SJCRH30 (cell line): ENCODE measurements at regions not wholly inside any gene's neighbourhood (a gene's known extent, or its start where the extent isn't known, plus 50 kb on each side); places are given as distances from the start of the nearest gene placed in this dataset.

Experiments
- DNase-seq, 2 experiments: peaks; one replicate each; pipeline ENCODE4 v3.0.0-alpha.2; 2015 to 2020
- H3K27ac ChIP-seq: fragments of 250-450 bp; sonication (Bioruptor Pico); 2 replicates; pipeline ENCODE4 v1.5.1; 2020; ENCODE audit warnings: mild to moderate bottlenecking, moderate library complexity
- H3K27me3 ChIP-seq: fragments of 250-450 bp; sonication (Bioruptor Pico); 2 replicates; pipeline ENCODE4 v1.5.1; 2020; ENCODE audit warnings: mild to moderate bottlenecking, moderate library complexity
- H3K36me3 ChIP-seq: fragments of 250-450 bp; sonication (Bioruptor Pico); 2 replicates; pipeline ENCODE4 v1.5.1; 2020; ENCODE audit warnings: mild to moderate bottlenecking, moderate library complexity
- H3K4me1 ChIP-seq: fragments of 250-450 bp; sonication (Bioruptor Pico); 2 replicates; pipeline ENCODE4 v1.5.1; 2020; ENCODE audit warnings: mild to moderate bottlenecking, moderate library complexity
- H3K4me3 ChIP-seq: fragments of 250-450 bp; sonication (Bioruptor Pico); 2 replicates; pipeline ENCODE4 v1.5.1; 2020; ENCODE audit warnings: mild to moderate bottlenecking, moderate library complexity
- H3K9me3 ChIP-seq: fragments of 250-450 bp; sonication (Bioruptor Pico); replicated peaks from 2 replicates; pipeline ENCODE4 v1.5.1; 2020; ENCODE audit warnings: mild to moderate bottlenecking, moderate library complexity

- DNase-seq: no peak
- Histone ChIP-seq H3K27ac (no peak overlapping the region), H3K4me1 (no peaks in the 10 kb centered on the region), H3K9me3 (no peaks in the 10 kb centered on the region), H3K4me3 (no peak overlapping the region), H3K27me3 (peaks cover 3% of the 10 kb centered on the region; the same call in 1 of the 2 replicates), H3K36me3 (no peaks in the 10 kb centered on the region)
Measured at GRCh38 chr21:21605521-21605920, 607.3 kb downstream of the NCAM2 start.

DNA sequence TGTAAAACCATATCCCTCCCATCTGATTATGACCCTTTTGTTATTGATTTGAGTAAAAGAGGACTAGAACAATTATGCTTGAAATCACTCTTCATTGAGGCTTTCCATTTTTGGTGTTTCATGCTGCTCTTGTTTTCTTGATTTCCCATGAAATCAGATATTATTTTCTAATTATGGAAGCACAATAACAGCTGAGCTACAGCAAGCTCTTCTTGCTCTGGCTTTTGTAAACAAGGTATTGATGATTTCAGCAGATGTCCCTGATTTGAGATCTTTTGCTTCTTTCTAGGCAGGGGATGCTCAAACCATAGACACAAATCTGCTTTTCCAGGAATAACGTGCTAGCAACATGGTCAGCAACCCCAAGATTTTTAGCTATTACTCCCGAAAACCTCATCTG is 607.8 kb downstream of the NCAM2 start:
- Histone ChIP-seq H3K9me3 (no peaks in the 10 kb centered on the region), H3K4me1 (no peaks in the 10 kb centered on the region), H3K36me3 (no peaks in the 10 kb centered on the region), H3K4me3 (no peak overlapping the region), H3K27ac (no peak overlapping the region), H3K27me3 (peaks cover 4% of the 10 kb centered on the region; the same call in 1 of the 2 replicates)
- no peak for DNase-seq

DNA sequence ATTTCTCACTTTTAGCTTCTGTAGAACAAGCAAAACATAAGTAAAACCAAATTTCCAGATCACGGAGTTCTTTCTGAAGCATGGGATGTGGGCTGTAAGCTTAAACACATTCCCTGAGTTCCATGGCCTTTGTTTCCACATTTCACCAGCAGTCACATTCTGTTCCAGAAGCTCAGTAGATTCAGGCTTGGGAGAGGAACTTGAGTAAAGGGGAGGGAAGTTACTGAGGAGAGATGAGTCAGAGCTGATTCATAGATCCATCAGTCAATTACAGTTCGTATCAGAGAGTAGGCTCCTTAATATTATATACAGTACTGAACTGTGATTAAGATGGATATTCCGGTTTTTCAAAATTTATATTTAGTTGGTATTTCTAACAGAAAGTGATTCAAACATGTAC is 614.3 kb downstream of the NCAM2 start:
- no peaks in the 10 kb centered on the region for H3K36me3 ChIP-seq
- no peak overlapping the region for H3K4me3 ChIP-seq
- H3K4me1 ChIP-seq: no peaks in the 10 kb centered on the region
- peak in 1 of 2 experiments; percentile 16 for DNase-seq
- no peaks in the 10 kb centered on the region for H3K9me3 ChIP-seq
- peaks cover 4% of the 10 kb centered on the region; the same call in 1 of the 2 replicates for H3K27me3 ChIP-seq
- no peak overlapping the region for H3K27ac ChIP-seq

DNA sequence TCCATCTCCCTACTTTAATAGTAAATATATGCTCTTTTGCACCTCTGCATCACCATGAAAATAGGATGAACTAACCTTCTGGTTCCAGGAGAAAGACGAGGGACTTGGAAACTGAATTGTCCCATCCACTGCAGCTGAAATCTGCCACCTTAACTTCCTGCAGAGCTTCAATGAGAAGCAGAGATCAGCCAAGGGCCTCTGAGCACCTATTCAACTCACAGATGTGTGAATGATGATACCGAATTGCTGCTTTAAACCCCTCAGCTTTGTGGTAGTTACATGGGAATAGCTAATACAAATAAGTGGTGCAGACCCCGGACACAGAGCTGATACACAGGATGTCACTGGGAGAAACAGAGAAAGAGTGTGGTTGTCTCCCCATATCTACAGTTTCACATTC is 616.8 kb downstream of the NCAM2 start:
- no peaks in the 10 kb centered on the region for H3K36me3 ChIP-seq
- H3K9me3 ChIP-seq: no peaks in the 10 kb centered on the region
- no peak overlapping the region for H3K27ac ChIP-seq
- no peaks in the 10 kb centered on the region for H3K4me1 ChIP-seq
- no peak overlapping the region for H3K4me3 ChIP-seq
- no peak for DNase-seq
- H3K27me3 ChIP-seq: peaks cover 4% of the 10 kb centered on the region; the same call in 1 of the 2 replicates

DNA sequence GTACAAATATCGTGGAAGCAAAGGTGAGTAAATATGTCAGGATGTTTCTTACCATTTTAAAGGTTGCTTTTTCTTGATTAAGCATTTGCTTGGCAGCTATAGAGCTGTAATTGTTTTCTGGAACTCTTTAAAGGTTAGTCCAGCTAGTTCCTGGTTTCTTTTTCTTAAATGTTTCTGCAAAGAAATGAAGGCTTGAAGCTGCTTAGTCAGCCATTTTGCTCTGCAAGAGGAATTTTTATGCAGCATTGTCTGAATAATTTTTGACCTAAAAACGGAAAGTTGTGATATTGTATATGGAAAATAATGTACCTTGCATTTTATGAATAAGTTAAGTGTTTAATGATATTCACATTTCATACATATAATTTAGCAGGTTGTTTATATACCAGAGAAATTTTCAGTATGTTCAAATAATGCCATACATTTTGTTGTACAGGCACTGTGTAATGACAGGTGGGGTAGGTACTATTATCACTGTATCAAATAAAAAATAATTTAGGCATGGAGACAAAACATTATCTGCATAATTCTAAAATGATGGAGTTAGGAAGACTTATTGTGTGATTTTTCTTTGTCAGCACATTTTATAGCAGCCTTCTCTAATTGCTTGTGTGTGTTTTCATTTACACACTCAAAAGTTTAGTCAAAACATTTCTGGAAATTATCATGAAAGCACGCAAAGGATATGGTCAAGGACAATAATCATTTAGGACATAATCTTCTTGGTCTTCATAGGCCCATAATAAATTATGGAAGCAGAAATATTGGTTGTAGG is 624.4 kb downstream of the NCAM2 start:
- no peaks in the 10 kb centered on the region for H3K27me3 ChIP-seq
- no peak overlapping the region for H3K4me3 ChIP-seq
- H3K9me3 ChIP-seq: no peaks in the 10 kb centered on the region
- no peak for DNase-seq
- no peaks in the 10 kb centered on the region for H3K4me1 ChIP-seq
- no peaks in the 10 kb centered on the region for H3K36me3 ChIP-seq
- H3K27ac ChIP-seq: no peak overlapping the region

DNA sequence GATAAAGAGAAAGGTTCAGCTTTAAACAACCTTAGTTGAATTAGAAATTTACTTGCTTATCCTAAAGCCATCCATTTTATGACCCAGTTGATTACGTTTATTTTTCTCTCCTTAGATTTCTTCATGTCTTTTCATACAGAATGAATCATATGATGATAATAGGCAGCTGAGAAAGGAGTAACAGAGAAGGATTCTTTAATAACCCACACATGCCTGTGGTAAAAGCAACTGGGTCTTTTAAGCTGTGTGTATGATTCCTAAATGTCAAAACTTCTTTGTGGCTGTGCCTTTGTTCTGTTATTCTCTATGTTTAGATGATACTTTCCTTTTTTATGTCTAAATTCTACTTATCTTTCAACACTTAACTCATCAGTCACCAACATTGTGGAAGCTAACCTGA is 626.5 kb downstream of the NCAM2 start:
- Histone ChIP-seq H3K36me3 (no peaks in the 10 kb centered on the region), H3K9me3 (no peaks in the 10 kb centered on the region), H3K4me3 (no peak overlapping the region), H3K27me3 (no peaks in the 10 kb centered on the region), H3K27ac (no peak overlapping the region), H3K4me1 (no peaks in the 10 kb centered on the region)
- DNase-seq: peak in 1 of 2 experiments; percentile 9

DNA sequence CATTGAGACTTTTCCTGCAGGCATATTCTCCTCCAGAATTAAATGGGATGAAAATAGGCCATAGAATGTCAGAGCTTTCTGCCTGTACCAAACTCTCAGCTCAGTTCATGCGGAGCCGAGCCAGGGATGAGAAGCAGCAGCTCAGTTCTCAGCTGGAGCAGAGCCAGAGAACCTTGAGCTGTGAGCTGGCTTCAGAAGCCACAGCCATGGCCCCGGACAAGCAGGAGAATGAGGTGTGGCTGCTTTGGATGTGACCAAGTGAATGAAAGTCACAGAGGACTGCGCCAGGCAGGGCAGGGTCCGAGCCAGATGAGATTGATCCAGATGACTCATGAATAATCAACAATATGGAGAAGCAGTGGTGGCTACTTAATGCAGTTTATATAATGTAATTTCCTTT is 633.8 kb downstream of the NCAM2 start:
- no peaks in the 10 kb centered on the region for H3K9me3 ChIP-seq
- H3K4me3 ChIP-seq: no peak overlapping the region
- H3K27me3 ChIP-seq: no peaks in the 10 kb centered on the region; the same call in 1 of the 2 replicates
- H3K27ac ChIP-seq: no peak overlapping the region
- no peaks in the 10 kb centered on the region for H3K4me1 ChIP-seq
- no peak for DNase-seq
- H3K36me3 ChIP-seq: no peaks in the 10 kb centered on the region

GRCh38 chr21:21632926-21633325 is 634.7 kb downstream of the NCAM2 start:
- no peaks in the 10 kb centered on the region for H3K9me3 ChIP-seq
- H3K4me1 ChIP-seq: no peaks in the 10 kb centered on the region
- no peak overlapping the region for H3K4me3 ChIP-seq
- no peak overlapping the region for H3K27ac ChIP-seq
- no peaks in the 10 kb centered on the region; the same call in 1 of the 2 replicates for H3K27me3 ChIP-seq
- no peaks in the 10 kb centered on the region for H3K36me3 ChIP-seq
- no peak for DNase-seq

DNA sequence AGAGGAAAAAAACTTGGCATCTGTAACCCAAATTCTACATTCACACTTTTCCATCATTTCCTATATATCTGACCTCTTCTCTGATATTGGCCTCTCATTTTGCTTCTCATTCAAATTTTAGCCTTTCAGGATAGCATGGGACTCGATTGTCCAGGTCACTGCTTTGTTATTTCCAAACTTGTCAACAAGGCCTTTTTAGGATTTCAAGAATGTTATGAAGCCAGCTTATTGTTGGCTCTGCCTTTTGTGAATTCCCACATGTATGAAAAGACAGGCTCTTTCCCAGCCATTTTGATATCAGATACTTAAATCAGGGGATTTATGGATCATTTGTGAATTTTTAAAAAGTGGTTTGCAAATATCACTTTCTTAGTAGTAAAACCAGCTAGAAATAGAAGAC is 663.5 kb downstream of the NCAM2 start:
- no peaks in the 10 kb centered on the region for H3K36me3 ChIP-seq
- H3K27me3 ChIP-seq: no peaks in the 10 kb centered on the region
- no peak for DNase-seq
- no peak overlapping the region for H3K27ac ChIP-seq
- no peaks in the 10 kb centered on the region for H3K4me1 ChIP-seq
- H3K9me3 ChIP-seq: no peaks in the 10 kb centered on the region
- no peak overlapping the region for H3K4me3 ChIP-seq

- Histone ChIP-seq H3K36me3 (no peaks in the 10 kb centered on the region), H3K27me3 (no peaks in the 10 kb centered on the region), H3K4me1 (no peaks in the 10 kb centered on the region), H3K9me3 (no peaks in the 10 kb centered on the region), H3K27ac (no peak overlapping the region), H3K4me3 (no peak overlapping the region)
- no peak for DNase-seq
Measured at GRCh38 chr21:21662776-21663175, 664.6 kb downstream of the NCAM2 start.

- Histone ChIP-seq H3K4me3 (no peak overlapping the region), H3K27me3 (no peaks in the 10 kb centered on the region), H3K36me3 (no peaks in the 10 kb centered on the region), H3K27ac (no peak overlapping the region), H3K9me3 (no peaks in the 10 kb centered on the region), H3K4me1 (no peaks in the 10 kb centered on the region)
- no peak for DNase-seq
Measured at GRCh38 chr21:21664871-21665270, 666.7 kb downstream of the NCAM2 start.

GRCh38 chr21:21666689-21667088 is 668.5 kb downstream of the NCAM2 start:
- no peaks in the 10 kb centered on the region for H3K4me1 ChIP-seq
- H3K36me3 ChIP-seq: no peaks in the 10 kb centered on the region; the same call in 1 of the 2 replicates
- H3K4me3 ChIP-seq: no peak overlapping the region
- no peaks in the 10 kb centered on the region for H3K9me3 ChIP-seq
- H3K27me3 ChIP-seq: no peaks in the 10 kb centered on the region
- no peak overlapping the region for H3K27ac ChIP-seq
- DNase-seq: no peak

GRCh38 chr21:21668198-21668597 is 670.0 kb downstream of the NCAM2 start:
- Histone ChIP-seq H3K4me3 (no peak overlapping the region), H3K4me1 (no peaks in the 10 kb centered on the region), H3K36me3 (no peaks in the 10 kb centered on the region; the same call in 1 of the 2 replicates), H3K27ac (no peak overlapping the region), H3K9me3 (no peaks in the 10 kb centered on the region), H3K27me3 (no peaks in the 10 kb centered on the region)
- no peak for DNase-seq

DNA sequence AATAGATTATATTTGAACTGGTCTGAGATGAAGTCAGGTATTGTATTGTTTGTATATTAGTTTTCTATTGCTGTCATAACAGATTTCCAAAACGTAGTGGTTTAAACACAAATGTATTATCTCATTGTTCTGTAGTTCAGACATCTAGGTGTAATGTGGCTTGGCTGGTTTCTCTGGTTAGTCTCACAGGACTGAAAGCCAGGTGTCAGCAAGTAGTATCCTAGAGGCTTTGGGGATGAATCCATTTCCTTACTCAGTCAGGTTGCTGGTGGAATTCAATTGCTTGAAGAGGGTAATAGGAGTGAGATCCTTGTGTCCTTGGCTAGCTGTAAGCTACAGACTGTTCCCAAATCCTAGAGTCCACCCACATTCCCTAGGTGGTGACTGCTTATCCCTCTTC is 675.8 kb downstream of the NCAM2 start:
- H3K9me3 ChIP-seq: no peaks in the 10 kb centered on the region
- no peaks in the 10 kb centered on the region; the same call in 1 of the 2 replicates for H3K36me3 ChIP-seq
- no peaks in the 10 kb centered on the region for H3K4me1 ChIP-seq
- no peak overlapping the region for H3K4me3 ChIP-seq
- H3K27me3 ChIP-seq: no peaks in the 10 kb centered on the region
- DNase-seq: no peak
- no peak overlapping the region for H3K27ac ChIP-seq

- Histone ChIP-seq H3K27ac (no peak overlapping the region), H3K9me3 (no peaks in the 10 kb centered on the region)
- no peak for DNase-seq
Measured at GRCh38 chr21:21675601-21676000, 677.4 kb downstream of the NCAM2 start.

GRCh38 chr21:21682172-21682571 is 684.0 kb downstream of the NCAM2 start:
- H3K27ac ChIP-seq: no peak overlapping the region

More at GRCh38 chr21:21675601-21676000, 677.4 kb downstream of the NCAM2 start:
- Histone ChIP-seq H3K4me1 (no peaks in the 10 kb centered on the region), H3K27me3 (no peaks in the 10 kb centered on the region), H3K36me3 (no peaks in the 10 kb centered on the region; the same call in 1 of the 2 replicates), H3K4me3 (no peak overlapping the region)

More at GRCh38 chr21:21682172-21682571, 684.0 kb downstream of the NCAM2 start:
- H3K27me3 ChIP-seq: no peaks in the 10 kb centered on the region
- H3K4me3 ChIP-seq: no peak overlapping the region
- H3K9me3 ChIP-seq: no peaks in the 10 kb centered on the region
- no peaks in the 10 kb centered on the region for H3K4me1 ChIP-seq
- no peaks in the 10 kb centered on the region for H3K36me3 ChIP-seq
- DNase-seq: no peak
